HG03025 (cell line): ENCODE measurements at regions not wholly inside any gene's neighbourhood (a gene's known extent, or its start where the extent isn't known, plus 50 kb on each side); places are given as distances from the start of the nearest gene placed in this dataset.

Experiments
- ATAC-seq: cut with Tn5 transposase; IDR thresholded peaks from one replicate; pipeline ENCODE4 v1.9.1; 2021; ENCODE audit warnings: mild to moderate bottlenecking, moderate library complexity; ENCODE audit not compliant: unreplicated experiment, low FRiP score

- no peak for ATAC-seq
These were observed 600.4 kb downstream of the CCDC171 start for GRCh38 chr9:16153221-16153620.

GRCh38 chr9:16153741-16154140 lies 600.9 kb downstream of the CCDC171 start:
- no peak for ATAC-seq

- no peak for ATAC-seq
These were observed 601.8 kb downstream of the CCDC171 start for GRCh38 chr9:16154521-16155078.

GRCh38 chr9:16155878-16156277 lies 603.0 kb downstream of the CCDC171 start:
- no peak for ATAC-seq

DNA sequence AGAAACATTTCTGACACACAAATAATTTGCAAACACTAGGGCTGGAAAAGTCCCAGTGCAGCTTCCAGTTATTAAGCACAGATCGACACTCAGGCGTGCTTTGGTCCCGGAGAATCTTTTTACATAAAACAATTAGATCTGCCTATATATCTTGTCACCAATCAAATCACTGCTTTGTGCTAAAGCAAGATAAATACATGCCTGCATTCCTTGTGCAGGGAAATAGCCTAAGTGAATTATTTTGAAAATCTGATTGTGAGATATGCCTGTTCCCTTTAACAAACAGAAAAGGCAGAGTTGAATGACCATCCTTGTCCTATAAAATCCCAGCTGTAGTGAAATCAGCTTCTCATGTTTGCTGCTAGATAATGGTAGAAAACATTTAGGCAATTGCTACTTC lies 604.4 kb downstream of the CCDC171 start:
- ATAC-seq, result no peak

DNA sequence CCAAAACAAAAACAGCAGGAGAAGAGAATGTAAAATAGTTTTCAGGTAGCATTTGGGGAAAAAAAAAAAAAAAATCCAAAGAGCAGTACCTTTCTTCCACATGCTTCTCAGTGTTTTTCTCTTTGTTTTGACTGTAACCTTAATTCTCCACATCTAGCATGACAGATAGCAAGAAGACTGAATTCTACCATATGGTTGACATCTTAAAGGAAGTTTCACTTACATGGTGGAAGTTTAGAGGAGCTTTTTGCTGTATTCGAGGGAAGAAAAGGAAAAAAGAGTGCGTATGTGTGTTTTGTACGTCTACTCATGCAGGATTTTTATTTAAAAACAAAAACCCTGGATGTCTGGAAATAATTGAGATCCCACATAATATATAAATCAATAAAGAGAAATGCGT lies 604.8 kb downstream of the CCDC171 start:
- no peak for ATAC-seq

DNA sequence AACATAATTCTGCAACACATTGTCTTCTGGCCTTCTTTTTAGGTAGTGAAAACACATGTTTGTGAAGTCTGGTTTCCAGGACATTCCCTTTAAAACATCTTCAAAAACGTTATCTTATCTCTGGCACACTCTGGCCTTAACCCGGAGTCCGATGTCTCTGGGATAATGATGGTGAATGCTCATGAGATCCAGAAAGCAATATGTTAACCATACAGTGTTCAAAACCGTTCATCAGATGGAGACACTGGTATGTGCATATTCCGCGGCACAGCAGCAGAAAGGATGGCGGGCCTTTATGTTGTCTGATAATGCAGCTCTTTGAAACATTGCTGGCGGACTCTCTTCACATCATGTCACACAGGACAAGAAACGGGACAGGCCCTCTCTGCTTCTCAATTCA lies 605.2 kb downstream of the CCDC171 start:
- no peak for ATAC-seq

DNA sequence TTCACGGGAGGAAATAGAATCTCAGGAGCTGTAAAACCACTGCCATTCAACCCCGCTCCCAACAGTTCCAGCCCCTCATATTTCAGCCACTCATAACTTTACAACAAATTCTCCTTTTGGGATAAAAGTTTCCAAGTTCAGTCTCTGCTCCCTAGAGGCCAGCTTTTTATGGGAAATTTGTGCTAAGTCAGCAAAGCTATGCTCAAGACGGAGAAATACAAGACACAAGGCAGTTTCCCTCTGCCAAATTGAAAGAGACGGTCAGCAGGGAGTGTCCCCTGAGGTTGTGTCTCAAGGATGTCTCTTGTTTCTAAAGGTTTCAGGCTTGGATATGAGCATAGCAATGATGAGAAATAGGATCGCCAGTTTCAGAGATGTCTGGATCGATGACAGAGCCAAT lies 608.6 kb downstream of the CCDC171 start:
- no peak for ATAC-seq

- ATAC-seq, result no peak
These were observed 617.3 kb downstream of the CCDC171 start for GRCh38 chr9:16170119-16170518.

DNA sequence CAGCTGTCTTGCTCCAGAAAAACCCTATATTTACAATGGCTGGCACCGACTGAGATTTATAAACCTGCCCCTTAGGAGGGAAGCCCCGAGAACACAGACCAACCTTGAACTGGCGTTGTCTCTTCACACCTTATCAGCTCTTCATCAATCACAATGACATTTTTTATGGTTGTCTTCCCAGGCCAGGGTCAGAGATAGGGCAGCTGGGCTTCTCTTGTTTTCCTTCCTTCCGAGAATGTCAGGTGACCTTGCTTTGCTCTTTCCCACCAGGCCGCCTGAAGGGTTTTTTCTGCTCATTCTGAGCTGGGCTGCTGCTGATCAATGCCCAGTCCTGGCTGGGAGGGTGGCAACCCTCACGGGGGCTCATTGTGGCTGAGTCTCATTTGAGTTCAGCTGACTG lies 619.1 kb downstream of the CCDC171 start:
- no peak for ATAC-seq

DNA sequence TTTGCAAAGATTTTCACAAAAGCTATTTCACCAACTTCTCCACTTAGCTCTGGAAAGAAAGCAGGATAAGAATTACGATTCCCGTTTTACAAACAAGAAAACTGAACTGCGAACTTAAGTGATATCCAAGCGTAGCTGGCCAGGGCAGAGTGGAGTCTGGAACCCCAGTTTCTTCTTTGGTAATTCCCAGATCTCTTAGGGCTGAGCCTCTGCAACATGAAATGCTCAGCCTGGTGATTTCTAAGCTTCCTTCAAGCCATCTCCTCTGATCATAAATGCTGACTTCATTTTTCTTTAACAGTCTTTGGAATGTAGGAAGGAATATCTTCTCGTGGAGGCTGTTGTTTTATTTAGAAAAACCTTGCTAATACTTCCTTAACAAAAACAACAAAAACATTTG lies 620.0 kb downstream of the CCDC171 start:
- ATAC-seq, result no peak

DNA sequence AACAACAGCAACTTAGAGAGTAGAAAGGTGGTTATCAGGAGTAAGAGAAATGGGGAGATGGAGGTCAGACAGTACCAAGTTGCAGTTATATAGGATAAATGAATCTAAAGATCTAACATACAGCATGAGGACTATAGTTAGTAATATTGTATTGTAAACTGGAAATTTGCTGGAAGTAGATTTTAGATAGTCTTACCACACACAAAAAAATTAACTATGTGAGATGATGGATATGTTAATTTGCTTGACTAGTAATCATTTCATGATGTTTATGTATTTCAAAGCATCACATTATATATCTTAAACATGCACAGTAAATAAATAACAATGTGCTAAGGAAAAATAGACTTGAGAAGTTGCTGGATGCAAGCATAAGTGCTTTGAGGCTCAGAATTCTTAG lies 622.1 kb downstream of the CCDC171 start:
- ATAC-seq, result no peak

DNA sequence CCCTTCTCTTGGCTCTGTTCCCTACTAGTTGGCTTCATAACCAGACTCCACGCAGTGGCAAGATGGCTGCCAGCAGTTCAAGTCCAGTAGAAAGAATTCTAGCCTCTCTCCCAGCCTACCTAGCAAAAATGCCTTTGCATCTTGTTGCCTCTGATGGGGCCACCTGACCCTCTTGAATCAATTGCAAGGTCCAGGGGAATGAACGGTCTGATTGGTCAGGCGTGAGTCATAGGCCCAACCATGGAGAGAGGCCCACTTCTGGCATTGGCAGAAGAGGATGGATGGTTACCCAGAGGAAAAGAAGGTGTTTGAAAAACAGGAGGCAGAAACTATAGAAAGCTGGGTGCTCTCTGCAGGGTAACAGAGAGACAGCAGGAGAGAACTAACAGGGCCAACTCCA lies 622.6 kb downstream of the CCDC171 start:
- ATAC-seq, result no peak

- no peak for ATAC-seq
These were observed 625.5 kb downstream of the CCDC171 start for GRCh38 chr9:16178294-16178693.

DNA sequence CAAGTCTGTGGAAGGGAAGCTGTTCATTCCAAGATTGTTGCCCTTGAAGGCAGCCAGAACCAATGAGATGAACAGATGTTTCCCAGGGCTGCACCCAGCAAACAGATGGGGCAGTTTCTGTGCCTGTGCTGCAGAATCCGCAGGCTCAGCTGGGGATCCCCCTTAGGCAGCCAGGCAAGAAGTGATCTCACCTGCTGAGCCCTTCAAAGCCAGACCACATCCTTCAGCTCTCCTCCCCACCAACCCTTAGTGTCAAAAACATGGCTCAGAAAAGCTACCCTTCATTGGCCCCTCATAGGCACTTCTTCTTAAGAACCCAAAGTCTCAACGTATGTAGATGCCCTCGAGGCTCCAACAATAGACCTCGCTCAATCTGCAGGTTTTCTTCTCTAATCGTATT lies 626.7 kb downstream of the CCDC171 start:
- no peak for ATAC-seq

GRCh38 chr9:16180091-16180490 lies 627.2 kb downstream of the CCDC171 start:
- ATAC-seq, result no peak

- ATAC-seq, result no peak
These were observed 627.7 kb downstream of the CCDC171 start for GRCh38 chr9:16180546-16180945.

GRCh38 chr9:16181539-16181938 lies 628.7 kb downstream of the CCDC171 start:
- ATAC-seq, result no peak

DNA sequence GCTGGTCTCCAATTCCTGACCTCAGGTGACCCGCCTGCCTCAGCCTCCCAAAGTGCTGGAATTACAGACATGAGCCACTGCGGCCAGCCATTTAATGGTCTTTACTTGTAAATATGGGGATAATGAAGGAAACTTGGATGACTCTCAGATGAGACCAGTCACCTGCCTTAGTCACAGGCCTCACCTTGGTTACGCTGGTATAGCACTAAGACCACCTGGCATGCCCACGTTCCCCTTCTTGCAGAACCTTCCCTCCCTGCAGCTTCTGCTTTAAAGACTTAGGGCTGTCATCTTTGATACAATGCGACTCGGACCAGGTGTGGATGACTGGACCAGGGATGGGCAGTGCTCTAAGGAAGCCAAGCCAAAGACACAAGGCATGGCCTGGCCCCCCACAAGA lies 629.9 kb downstream of the CCDC171 start:
- no peak for ATAC-seq

DNA sequence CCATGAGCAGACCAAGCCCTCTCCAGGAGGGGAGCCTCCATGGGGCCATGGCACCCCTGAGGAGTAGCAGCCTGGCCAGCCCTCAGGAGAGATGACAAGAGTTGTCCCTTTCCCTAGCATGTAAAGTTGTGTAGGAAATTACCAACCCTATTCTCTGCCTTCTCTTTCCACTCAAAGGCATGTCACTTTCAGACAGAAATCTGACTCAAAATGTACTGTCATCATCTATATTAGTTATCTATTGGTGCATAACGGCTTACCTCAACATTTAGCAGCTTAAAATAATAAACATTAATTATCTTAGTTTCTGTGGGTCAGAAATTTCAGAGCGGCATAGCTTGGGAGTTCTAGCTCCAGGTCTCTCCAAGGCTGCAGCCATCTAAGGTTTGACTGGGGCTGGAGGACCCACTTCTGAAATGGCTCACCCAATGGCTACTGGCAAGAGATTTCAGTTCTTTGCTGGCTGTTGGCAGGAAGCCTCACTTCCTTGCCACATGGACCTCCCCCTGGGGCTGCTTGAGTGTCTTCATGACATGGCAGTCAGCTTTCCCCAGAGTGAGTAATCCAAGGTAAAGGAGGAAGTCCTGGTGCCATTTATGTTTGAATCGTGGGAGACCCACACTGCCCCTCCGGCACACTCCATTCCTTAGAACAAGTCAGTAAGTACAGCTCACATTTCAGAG lies 632.3 kb downstream of the CCDC171 start:
- ATAC-seq, result no peak

- no peak for ATAC-seq
These were observed 638.3 kb downstream of the CCDC171 start for GRCh38 chr9:16191191-16191590.

- peak; percentile 66 for ATAC-seq
These were observed 639.0 kb downstream of the CCDC171 start for GRCh38 chr9:16191691-16192402.
